ENCODE measurements at regions not wholly inside any gene's neighbourhood (a gene's known extent, or its start where the extent isn't known, plus 50 kb on each side); places are given as distances from the start of the nearest gene placed in this dataset.

DNA sequence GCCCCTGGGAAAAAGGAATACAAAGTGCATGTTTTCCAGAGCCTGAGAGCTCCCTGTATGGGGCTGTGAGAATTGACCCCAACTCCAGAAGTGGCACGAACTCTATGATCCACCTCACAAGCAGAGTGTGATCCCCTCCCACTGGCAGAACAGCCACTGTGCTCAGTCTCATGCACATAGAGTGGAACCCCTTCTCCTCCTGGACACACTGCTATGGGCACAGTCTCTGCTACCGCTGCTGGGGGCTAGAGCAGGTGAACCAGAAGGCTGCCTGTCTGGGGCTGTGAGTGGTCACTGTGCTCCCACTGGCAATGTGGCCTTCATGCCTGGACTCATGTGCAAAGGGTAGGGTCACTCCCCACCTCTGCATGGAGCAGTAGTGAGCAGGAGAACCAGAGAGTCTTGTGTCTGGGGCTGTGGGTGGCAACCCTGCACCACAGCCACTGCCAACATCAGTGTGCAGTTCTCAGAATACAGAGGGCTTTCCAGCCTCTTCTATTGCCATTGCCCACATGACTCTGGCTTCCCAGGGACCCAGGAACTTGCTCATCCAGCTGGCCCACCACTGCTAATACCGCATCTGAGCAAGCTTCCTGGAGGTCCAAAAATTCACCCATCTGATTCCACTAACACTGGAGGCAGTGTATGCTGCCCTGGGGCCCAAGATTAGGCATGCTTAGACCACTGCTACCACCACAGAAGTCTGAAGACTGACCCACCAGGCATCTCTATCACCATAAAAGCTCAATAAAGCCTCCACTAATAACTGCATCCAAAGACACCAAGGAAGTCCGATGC, 343.7 kb upstream of the SOX14 start:
- Histone ChIP-seq H3K4me3 (ENCODE audit: low read depth, low read length) (no peak overlapping the region), H3K27me3 (ENCODE audit: control insufficient read depth, insufficient read depth, low read length) (no peaks in the 10 kb centered on the region), H3K36me3 (ENCODE audit: control insufficient read depth, insufficient read depth, low read length) (no peaks in the 10 kb centered on the region)
- TF ChIP-seq, protein P1, sequence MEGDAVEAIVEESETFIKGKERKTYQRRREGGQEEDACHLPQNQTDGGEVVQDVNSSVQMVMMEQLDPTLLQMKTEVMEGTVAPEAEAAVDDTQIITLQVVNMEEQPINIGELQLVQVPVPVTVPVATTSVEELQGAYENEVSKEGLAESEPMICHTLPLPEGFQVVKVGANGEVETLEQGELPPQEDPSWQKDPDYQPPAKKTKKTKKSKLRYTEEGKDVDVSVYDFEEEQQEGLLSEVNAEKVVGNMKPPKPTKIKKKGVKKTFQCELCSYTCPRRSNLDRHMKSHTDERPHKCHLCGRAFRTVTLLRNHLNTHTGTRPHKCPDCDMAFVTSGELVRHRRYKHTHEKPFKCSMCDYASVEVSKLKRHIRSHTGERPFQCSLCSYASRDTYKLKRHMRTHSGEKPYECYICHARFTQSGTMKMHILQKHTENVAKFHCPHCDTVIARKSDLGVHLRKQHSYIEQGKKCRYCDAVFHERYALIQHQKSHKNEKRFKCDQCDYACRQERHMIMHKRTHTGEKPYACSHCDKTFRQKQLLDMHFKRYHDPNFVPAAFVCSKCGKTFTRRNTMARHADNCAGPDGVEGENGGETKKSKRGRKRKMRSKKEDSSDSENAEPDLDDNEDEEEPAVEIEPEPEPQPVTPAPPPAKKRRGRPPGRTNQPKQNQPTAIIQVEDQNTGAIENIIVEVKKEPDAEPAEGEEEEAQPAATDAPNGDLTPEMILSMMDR (IDR thresholded peaks at IDR 0.05; ENCODE audit: insufficient read depth, low read length, poor library complexity, severe bottlenecking), result no peak
- no peak for DNase-seq (ENCODE audit: low read depth)

DNA sequence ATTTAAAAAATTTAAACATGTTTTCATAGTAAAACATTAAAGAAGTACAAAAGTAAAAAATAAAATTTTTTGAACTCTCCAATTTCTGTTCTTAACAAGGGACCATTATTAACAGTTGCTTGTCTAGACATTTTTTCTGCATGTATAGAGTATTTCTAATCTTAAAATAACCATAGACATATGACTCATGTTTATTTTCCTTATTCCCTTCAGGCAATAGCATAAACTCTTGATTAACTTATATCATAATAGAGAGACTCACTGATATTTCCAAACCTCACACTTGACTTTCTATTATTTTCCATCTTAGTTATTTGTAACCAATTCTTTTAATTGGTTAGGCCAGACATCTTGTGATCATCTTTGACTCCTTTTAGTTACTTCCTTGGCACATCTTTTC, 325.6 kb upstream of the SOX14 start:
- no peak for DNase-seq (ENCODE audit: low read depth)
- no peak overlapping the region for H3K4me3 ChIP-seq (ENCODE audit: low read depth, low read length)
- TF ChIP-seq, protein P1 (IDR thresholded peaks at IDR 0.05; ENCODE audit: insufficient read depth, low read length, poor library complexity, severe bottlenecking), result no peak

DNA sequence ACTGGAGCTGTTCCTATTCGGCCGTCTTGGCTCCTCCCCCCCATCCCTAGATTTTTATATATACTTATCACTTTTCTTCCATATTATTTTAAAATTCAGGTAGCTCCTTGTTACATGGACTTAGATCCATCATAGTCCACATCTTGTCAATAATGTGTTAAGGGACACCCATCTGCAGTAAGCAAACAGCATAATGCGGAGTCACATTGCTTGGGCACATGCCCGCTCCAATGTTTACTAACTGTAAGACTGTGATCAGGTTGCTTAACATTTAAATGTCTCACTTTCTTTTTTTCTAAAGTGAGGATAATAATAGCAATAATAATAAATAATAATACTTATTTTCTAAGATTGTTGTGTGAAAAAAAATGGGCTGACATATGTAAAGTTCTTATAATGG, 303.2 kb upstream of the SOX14 start:
- Histone ChIP-seq H3K36me3 (ENCODE audit: control insufficient read depth, insufficient read depth, low read length) (no peaks in the 10 kb centered on the region), H3K4me3 (ENCODE audit: low read depth, low read length) (no peak overlapping the region), H3K27me3 (ENCODE audit: control insufficient read depth, insufficient read depth, low read length) (no peaks in the 10 kb centered on the region)
- no peak for DNase-seq (ENCODE audit: low read depth)
- TF ChIP-seq, protein P1 (IDR thresholded peaks at IDR 0.05; ENCODE audit: insufficient read depth, low read length, poor library complexity, severe bottlenecking), result no peak

More for the DNA sequence above, 325.6 kb upstream of the SOX14 start:
- Histone ChIP-seq H3K36me3 (ENCODE audit: control insufficient read depth, insufficient read depth, low read length) (no peaks in the 10 kb centered on the region), H3K27me3 (ENCODE audit: control insufficient read depth, insufficient read depth, low read length) (no peaks in the 10 kb centered on the region)

DNA sequence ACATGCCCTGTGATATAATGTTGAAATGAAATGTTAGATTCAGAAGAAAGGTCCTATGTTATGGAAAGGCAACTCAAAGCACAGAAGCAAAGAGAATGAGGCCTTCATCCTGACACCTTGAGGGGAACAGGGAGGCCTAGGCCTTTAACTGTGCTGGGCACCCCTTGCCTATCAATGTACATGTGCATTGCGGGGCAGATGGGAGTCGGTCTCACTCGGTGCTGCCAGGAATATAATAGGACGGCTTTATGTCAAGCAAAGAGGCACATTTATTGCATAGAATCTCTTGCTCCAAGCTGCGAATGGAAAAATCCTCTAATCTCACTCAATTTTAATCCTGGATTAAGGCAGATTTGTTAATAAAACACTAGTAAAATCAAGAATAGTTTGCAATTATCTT, 301.0 kb upstream of the SOX14 start:
- H3K27me3 ChIP-seq (ENCODE audit: control insufficient read depth, insufficient read depth, low read length), result no peaks in the 10 kb centered on the region
- no peak for DNase-seq (ENCODE audit: low read depth)
- no peak overlapping the region for H3K4me3 ChIP-seq (ENCODE audit: low read depth, low read length)
- TF ChIP-seq, protein P1 (IDR thresholded peaks at IDR 0.05; ENCODE audit: insufficient read depth, low read length, poor library complexity, severe bottlenecking), result no peak
- no peaks in the 10 kb centered on the region for H3K36me3 ChIP-seq (ENCODE audit: control insufficient read depth, insufficient read depth, low read length)

DNA sequence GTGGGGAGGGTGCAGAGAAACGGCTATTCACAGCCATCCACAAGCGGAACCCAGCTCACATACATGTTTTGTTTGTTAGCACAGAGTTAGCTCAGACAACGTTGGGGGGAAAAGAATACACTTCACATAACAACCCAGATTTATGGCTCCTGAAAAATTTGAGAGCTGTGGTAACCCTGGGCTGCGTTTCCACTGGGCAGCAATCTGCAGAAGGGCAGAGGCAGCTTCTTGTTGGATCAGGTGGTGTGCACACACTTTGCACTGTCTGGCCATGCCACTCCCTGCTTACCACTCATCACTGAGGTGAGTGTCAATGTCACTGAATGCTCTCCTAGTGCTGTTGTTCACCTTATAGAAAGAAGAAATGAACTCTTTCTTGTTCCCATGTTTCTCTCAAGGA, 299.8 kb upstream of the SOX14 start:
- Histone ChIP-seq H3K36me3 (ENCODE audit: control insufficient read depth, insufficient read depth, low read length) (no peaks in the 10 kb centered on the region), H3K4me3 (ENCODE audit: low read depth, low read length) (no peak overlapping the region), H3K27me3 (ENCODE audit: control insufficient read depth, insufficient read depth, low read length) (no peaks in the 10 kb centered on the region)
- DNase-seq (ENCODE audit: low read depth), result no peak
- TF ChIP-seq, protein P1 (IDR thresholded peaks at IDR 0.05; ENCODE audit: insufficient read depth, low read length, poor library complexity, severe bottlenecking), result no peak

DNA sequence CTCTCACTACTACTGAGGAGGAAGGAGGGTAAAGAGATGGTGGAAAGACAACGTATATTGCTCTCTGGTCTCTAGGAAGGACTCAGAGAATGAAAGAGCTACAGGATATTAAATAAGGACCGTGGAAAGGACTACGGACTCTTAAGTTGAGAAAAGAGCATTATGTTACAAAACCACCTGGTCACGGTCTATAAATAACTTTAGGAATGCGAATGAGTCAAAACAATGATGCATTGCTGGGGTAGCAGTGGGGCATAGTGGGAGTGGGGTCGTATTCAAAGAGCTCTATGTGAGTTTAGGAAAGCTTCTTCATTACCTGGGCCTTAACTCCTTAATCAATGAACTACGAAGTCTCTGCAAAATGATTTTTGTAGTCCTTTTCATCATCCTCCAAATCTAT, 295.7 kb upstream of the SOX14 start:
- Histone ChIP-seq H3K36me3 (ENCODE audit: control insufficient read depth, insufficient read depth, low read length) (no peaks in the 10 kb centered on the region), H3K4me3 (ENCODE audit: low read depth, low read length) (no peak overlapping the region), H3K27me3 (ENCODE audit: control insufficient read depth, insufficient read depth, low read length) (no peaks in the 10 kb centered on the region)
- TF ChIP-seq, protein P1 (IDR thresholded peaks at IDR 0.05; ENCODE audit: insufficient read depth, low read length, poor library complexity, severe bottlenecking), result no peak
- DNase-seq (ENCODE audit: low read depth), result no peak
